ENCODE measurements at regions not wholly inside any gene's neighbourhood (a gene's known extent, or its start where the extent isn't known, plus 50 kb on each side); places are given as distances from the start of the nearest gene placed in this dataset.
A peak's percentile ranks its signal among the peaks of the same experiment; 100 is the strongest.

DNA sequence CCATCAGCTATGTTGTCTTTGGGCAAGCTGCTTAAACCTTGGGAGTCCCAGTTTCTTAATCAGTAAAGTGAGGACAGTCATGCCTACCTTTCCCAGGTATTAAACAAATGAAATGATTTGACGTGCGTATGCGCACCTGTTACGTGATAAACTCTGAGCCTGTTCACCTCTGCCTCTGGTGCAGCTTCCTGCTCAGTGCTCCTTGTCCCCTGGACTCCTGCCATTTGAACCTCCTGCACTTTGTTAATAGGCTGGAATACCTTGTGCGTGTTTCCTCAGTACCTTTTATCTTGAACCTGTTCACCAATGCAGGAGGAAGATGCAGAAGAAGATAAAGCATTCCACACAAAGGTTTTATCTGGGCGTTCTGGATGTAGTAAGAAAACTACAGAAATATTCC lies 211.9 kb downstream of the CEP135 start:
- Histone ChIP-seq H3K27ac (no peak overlapping the region), H3K4me3 (no peak overlapping the region), H3K36me3 (replicated peaks; ENCODE audit: insufficient read depth, low read depth) (no peaks in the 10 kb centered on the region), H3K9me2 (replicated peaks; ENCODE audit: insufficient read depth) (no peaks in the 10 kb centered on the region), H3K9me3 (ENCODE audit: low read depth) (no peaks in the 10 kb centered on the region), H3K27me3 (no peaks in the 10 kb centered on the region), H3K79me2 (peaks cover 16% of the 10 kb centered on the region), H4K20me1 (ENCODE audit: insufficient read depth, poor library complexity, severe bottlenecking) (no peaks in the 10 kb centered on the region), H3K4me1 (ENCODE audit: insufficient read depth) (no peaks in the 10 kb centered on the region), H2AFZ (no peak overlapping the region), H3K4me2 (no peak overlapping the region)
- TF ChIP-seq, protein P1, sequence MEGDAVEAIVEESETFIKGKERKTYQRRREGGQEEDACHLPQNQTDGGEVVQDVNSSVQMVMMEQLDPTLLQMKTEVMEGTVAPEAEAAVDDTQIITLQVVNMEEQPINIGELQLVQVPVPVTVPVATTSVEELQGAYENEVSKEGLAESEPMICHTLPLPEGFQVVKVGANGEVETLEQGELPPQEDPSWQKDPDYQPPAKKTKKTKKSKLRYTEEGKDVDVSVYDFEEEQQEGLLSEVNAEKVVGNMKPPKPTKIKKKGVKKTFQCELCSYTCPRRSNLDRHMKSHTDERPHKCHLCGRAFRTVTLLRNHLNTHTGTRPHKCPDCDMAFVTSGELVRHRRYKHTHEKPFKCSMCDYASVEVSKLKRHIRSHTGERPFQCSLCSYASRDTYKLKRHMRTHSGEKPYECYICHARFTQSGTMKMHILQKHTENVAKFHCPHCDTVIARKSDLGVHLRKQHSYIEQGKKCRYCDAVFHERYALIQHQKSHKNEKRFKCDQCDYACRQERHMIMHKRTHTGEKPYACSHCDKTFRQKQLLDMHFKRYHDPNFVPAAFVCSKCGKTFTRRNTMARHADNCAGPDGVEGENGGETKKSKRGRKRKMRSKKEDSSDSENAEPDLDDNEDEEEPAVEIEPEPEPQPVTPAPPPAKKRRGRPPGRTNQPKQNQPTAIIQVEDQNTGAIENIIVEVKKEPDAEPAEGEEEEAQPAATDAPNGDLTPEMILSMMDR (IDR thresholded peaks at IDR 0.05; ENCODE audit: poor library complexity), result no peak
- no peak for TF ChIP-seq EZH2 (IDR thresholded peaks at IDR 0.05; ENCODE audit: borderline replicate concordance)
- TF ChIP-seq EZH2phosphoT487 (IDR thresholded peaks at IDR 0.05; ENCODE audit: low read depth, severe bottlenecking, unreplicated experiment), result no peak
- no peak for DNase-seq (ENCODE audit: low spot score)
- 92% methylated on average over 6 of the region's 6 CpGs for WGBS (ENCODE audit: low lambda C conversion rate, missing lambda C conversion rate)

DNA sequence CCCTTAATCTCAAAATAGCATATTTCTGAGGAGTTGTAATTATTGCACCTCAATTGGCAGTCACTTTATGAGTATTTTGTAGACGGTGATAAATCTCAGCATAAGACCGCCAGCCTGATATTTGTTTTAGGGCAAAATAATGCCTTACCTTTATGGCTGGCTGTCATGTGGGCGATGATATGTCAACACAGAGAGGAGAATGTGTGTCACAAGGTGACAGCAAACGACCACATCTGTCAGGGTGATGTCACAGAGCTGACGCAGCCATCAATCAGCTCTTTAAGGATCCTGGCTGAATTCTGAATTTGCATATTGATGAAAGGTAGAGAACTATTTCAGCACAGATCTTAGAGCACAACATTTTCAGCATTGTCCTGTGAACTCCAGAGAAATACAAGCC lies 209.7 kb downstream of the CEP135 start:
- H3K4me2 ChIP-seq, result no peak overlapping the region
- H4K20me1 ChIP-seq (ENCODE audit: insufficient read depth, poor library complexity, severe bottlenecking), result no peaks in the 10 kb centered on the region
- no peaks in the 10 kb centered on the region for H3K36me3 ChIP-seq (replicated peaks; ENCODE audit: insufficient read depth, low read depth)
- peaks cover 24% of the 10 kb centered on the region for H3K79me2 ChIP-seq
- no peak overlapping the region for H2AFZ ChIP-seq
- no peaks in the 10 kb centered on the region for H3K27me3 ChIP-seq
- peak; percentile 58 for DNase-seq (ENCODE audit: low spot score)
- TF ChIP-seq, protein P1 (IDR thresholded peaks at IDR 0.05; ENCODE audit: poor library complexity), result no peak
- no peak for TF ChIP-seq EZH2phosphoT487 (IDR thresholded peaks at IDR 0.05; ENCODE audit: low read depth, severe bottlenecking, unreplicated experiment)
- TF ChIP-seq EZH2 (IDR thresholded peaks at IDR 0.05; ENCODE audit: borderline replicate concordance), result no peak
- no peaks in the 10 kb centered on the region for H3K4me1 ChIP-seq (ENCODE audit: insufficient read depth)
- H3K27ac ChIP-seq, result peak overlapping the region; percentile 55
- WGBS (ENCODE audit: low lambda C conversion rate, missing lambda C conversion rate), result 66% methylated on average over 5 of the region's 5 CpGs
- H3K9me2 ChIP-seq (replicated peaks; ENCODE audit: insufficient read depth), result no peaks in the 10 kb centered on the region
- H3K4me3 ChIP-seq, result no peak overlapping the region
- H3K9me3 ChIP-seq (ENCODE audit: low read depth), result no peaks in the 10 kb centered on the region

DNA sequence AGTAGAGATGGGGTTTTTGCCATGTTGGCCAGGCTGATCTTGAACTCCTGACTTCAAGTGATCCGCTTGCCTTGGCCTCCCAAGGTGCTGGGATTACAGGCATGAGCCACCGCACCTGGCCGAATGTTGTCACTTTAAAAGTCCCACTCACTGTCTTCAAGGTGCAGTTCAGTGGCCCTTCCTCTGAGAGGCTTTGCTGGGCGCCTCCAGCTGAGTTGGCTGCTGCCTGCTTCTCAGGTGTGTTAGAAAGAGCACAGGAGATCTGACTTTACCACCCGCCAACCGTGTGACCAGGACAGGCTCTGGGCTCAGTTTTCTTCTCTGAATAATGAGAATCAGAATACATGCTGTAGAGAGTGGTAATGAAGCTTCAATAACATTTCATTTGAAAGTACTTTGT lies 207.4 kb downstream of the CEP135 start:
- H3K4me2 ChIP-seq, result no peak overlapping the region
- H3K27ac ChIP-seq, result no peak overlapping the region
- no peaks in the 10 kb centered on the region for H3K27me3 ChIP-seq
- 85% methylated on average over 6 of the region's 6 CpGs for WGBS (ENCODE audit: low lambda C conversion rate, missing lambda C conversion rate)
- DNase-seq (ENCODE audit: low spot score), result no peak
- H3K9me2 ChIP-seq (replicated peaks; ENCODE audit: insufficient read depth), result no peaks in the 10 kb centered on the region
- no peaks in the 10 kb centered on the region for H3K9me3 ChIP-seq (ENCODE audit: low read depth)
- no peak for TF ChIP-seq EZH2 (IDR thresholded peaks at IDR 0.05; ENCODE audit: borderline replicate concordance)
- TF ChIP-seq EZH2phosphoT487 (IDR thresholded peaks at IDR 0.05; ENCODE audit: low read depth, severe bottlenecking, unreplicated experiment), result no peak
- TF ChIP-seq, protein P1 (IDR thresholded peaks at IDR 0.05; ENCODE audit: poor library complexity), result no peak
- H3K4me3 ChIP-seq, result no peak overlapping the region
- no peaks in the 10 kb centered on the region for H3K36me3 ChIP-seq (replicated peaks; ENCODE audit: insufficient read depth, low read depth)
- no peak overlapping the region for H2AFZ ChIP-seq
- no peaks in the 10 kb centered on the region for H4K20me1 ChIP-seq (ENCODE audit: insufficient read depth, poor library complexity, severe bottlenecking)
- peaks cover 31% of the 10 kb centered on the region for H3K79me2 ChIP-seq
- H3K4me1 ChIP-seq (ENCODE audit: insufficient read depth), result no peaks in the 10 kb centered on the region

DNA sequence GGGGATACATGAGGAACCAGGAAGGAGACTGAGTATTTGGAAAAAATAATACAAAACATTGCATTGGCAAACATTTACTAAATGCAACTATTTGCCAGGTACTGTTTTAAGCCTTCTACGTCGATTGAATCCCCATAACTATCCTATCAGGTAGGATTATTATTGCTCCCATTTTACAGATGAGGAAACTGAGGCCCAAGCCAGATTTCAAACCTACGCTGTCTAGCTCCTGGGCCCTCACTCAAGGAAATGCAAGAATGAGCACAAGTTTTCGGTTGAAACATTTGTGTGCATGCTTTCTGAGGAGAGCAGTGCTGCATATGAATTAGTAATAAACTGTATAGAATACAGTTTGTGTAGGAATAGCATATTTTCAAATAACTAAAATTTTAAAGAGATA lies 206.7 kb downstream of the CEP135 start:
- DNase-seq (ENCODE audit: low spot score), result no peak
- Histone ChIP-seq H4K20me1 (ENCODE audit: insufficient read depth, poor library complexity, severe bottlenecking) (no peaks in the 10 kb centered on the region), H3K79me2 (peaks cover 33% of the 10 kb centered on the region), H3K9me2 (replicated peaks; ENCODE audit: insufficient read depth) (no peaks in the 10 kb centered on the region), H3K27ac (no peak overlapping the region), H3K4me2 (no peak overlapping the region), H2AFZ (no peak overlapping the region), H3K9me3 (ENCODE audit: low read depth) (no peaks in the 10 kb centered on the region), H3K27me3 (no peaks in the 10 kb centered on the region), H3K36me3 (replicated peaks; ENCODE audit: insufficient read depth, low read depth) (no peaks in the 10 kb centered on the region), H3K4me1 (ENCODE audit: insufficient read depth) (no peaks in the 10 kb centered on the region), H3K4me3 (no peak overlapping the region)
- TF ChIP-seq EZH2phosphoT487 (IDR thresholded peaks at IDR 0.05; ENCODE audit: low read depth, severe bottlenecking, unreplicated experiment) (no peak), EZH2 (IDR thresholded peaks at IDR 0.05; ENCODE audit: borderline replicate concordance) (no peak)
- TF ChIP-seq, protein P1 (IDR thresholded peaks at IDR 0.05; ENCODE audit: poor library complexity), result no peak
- 98% methylated on average over 4 of the region's 4 CpGs for WGBS (ENCODE audit: low lambda C conversion rate, missing lambda C conversion rate)
